GM23338 (cell line): ENCODE measurements at regions not wholly inside any gene's neighbourhood (a gene's known extent, or its start where the extent isn't known, plus 50 kb on each side); places are given as distances from the start of the nearest gene placed in this dataset.

Experiments used
- ATAC-seq: fragments of 200-7000 bp; cut with Tn5 transposase; 3 replicates; pipeline ENCODE4 v1.9.1; 2020
- DNase-seq: peaks from one replicate; pipeline ENCODE4 v3.0.0-alpha.2; 2015; ENCODE audit warnings: low spot score
- H2AFZ ChIP-seq: fragments of 200-600 bp; sonication (generic); 2 replicates; pipeline ENCODE4 v1.8.0; 2016; ENCODE audit warnings: antibody characterized with exemption, mild to moderate bottlenecking, moderate library complexity
- H3F3A ChIP-seq: fragments of 200-600 bp; sonication (generic); replicated peaks from 2 replicates; pipeline ENCODE4 v1.8.0; 2017; ENCODE audit warnings: antibody characterized with exemption, mixed run types, low read depth
- H3K27ac ChIP-seq: fragments of 200-600 bp; sonication (generic); 2 replicates; pipeline ENCODE4 v1.6.1; 2016; ENCODE audit warnings: low read depth
- H3K27me3 ChIP-seq: fragments of 200-600 bp; sonication (generic); 2 replicates; pipeline ENCODE4 v1.8.0; 2016; ENCODE audit warnings: mild to moderate bottlenecking, mixed run types, moderate library complexity; ENCODE audit not compliant: insufficient read depth
- H3K36me3 ChIP-seq: fragments of 200-600 bp; sonication (generic); 2 replicates; pipeline ENCODE4 v1.8.0; 2016; ENCODE audit warnings: mild to moderate bottlenecking; ENCODE audit not compliant: insufficient read depth
- H3K4me1 ChIP-seq: fragments of 200-600 bp; sonication (generic); 2 replicates; pipeline ENCODE4 v1.8.0; 2016; ENCODE audit warnings: mild to moderate bottlenecking, moderate library complexity; ENCODE audit not compliant: insufficient read depth
- H3K4me2 ChIP-seq: fragments of 200-600 bp; sonication (generic); 2 replicates; pipeline ENCODE4 v1.7.1; 2017; ENCODE audit warnings: mixed run types
- H3K4me3 ChIP-seq: fragments of 200-600 bp; sonication (generic); 2 replicates; pipeline ENCODE4 v1.6.1; 2016; ENCODE audit warnings: mixed run types
- H3K79me2 ChIP-seq: fragments of 200-600 bp; sonication (generic); replicated peaks from 2 replicates; pipeline ENCODE4 v1.8.0; 2017; ENCODE audit warnings: mild to moderate bottlenecking; ENCODE audit not compliant: insufficient read depth
- H3K9me2 ChIP-seq: fragments of 200-600 bp; sonication (generic); 2 replicates; pipeline ENCODE4 v1.8.0; 2017; ENCODE audit not compliant: insufficient read depth
- H4K20me1 ChIP-seq: fragments of 200-600 bp; sonication (generic); replicated peaks from 2 replicates; pipeline ENCODE4 v1.8.0; 2017; ENCODE audit warnings: mild to moderate bottlenecking; ENCODE audit not compliant: insufficient read depth
- H3K27ac Mint-ChIP-seq: 2 replicates; pipeline ENCODE4 v1.8.0; 2020; ENCODE audit warnings: inconsistent platforms, mild to moderate bottlenecking, moderate library complexity, mixed read lengths
- H3K27me3 Mint-ChIP-seq: 3 replicates; pipeline ENCODE4 v1.8.0; 2022; ENCODE audit warnings: low read depth, mild to moderate bottlenecking, moderate library complexity, mixed read lengths, inconsistent platforms; ENCODE audit not compliant: insufficient read depth, poor library complexity
- H3K36me3 Mint-ChIP-seq: 3 replicates; pipeline ENCODE4 v1.8.0; 2021; ENCODE audit warnings: low read depth, mild to moderate bottlenecking, inconsistent platforms, moderate library complexity, mixed read lengths
- H3K4me1 Mint-ChIP-seq: 3 replicates; pipeline ENCODE4 v1.8.0; 2020; ENCODE audit warnings: mild to moderate bottlenecking, inconsistent platforms, mixed read lengths
- H3K4me3 Mint-ChIP-seq: 3 replicates; pipeline ENCODE4 v1.8.0; 2021; ENCODE audit warnings: moderate library complexity, mild to moderate bottlenecking, inconsistent platforms, mixed read lengths
- H3K9me3 Mint-ChIP-seq: 3 replicates; pipeline ENCODE4 v1.8.0; 2020; ENCODE audit warnings: moderate library complexity, mild to moderate bottlenecking, inconsistent platforms, mixed read lengths
- ETS1 ChIP-seq: IDR thresholded peaks from 2 replicates; pipeline ENCODE4 v1.6.1; 2016; ENCODE audit warnings: antibody characterized with exemption
- EZH2phosphoT487 ChIP-seq: fragments of 200-600 bp; sonication (generic); IDR thresholded peaks from one replicate; pipeline ENCODE4 v1.8.1; 2018; ENCODE audit warnings: antibody characterized with exemption; ENCODE audit not compliant: unreplicated experiment
- JUNB ChIP-seq: IDR thresholded peaks from one replicate; pipeline ENCODE4 v1.6.1; 2016; ENCODE audit warnings: antibody characterized with exemption; ENCODE audit not compliant: unreplicated experiment
- POLR2AphosphoS5 ChIP-seq: IDR thresholded peaks from 2 replicates; pipeline ENCODE4 v1.6.1; 2016; ENCODE audit warnings: antibody characterized with exemption, low read depth
- ZNF462 ChIP-seq: fragments of 250-450 bp; sonication (Bioruptor Pico); IDR thresholded peaks from 2 replicates; pipeline ENCODE4 v1.5.0; 2020; ENCODE audit warnings: mild to moderate bottlenecking, moderate library complexity

DNA sequence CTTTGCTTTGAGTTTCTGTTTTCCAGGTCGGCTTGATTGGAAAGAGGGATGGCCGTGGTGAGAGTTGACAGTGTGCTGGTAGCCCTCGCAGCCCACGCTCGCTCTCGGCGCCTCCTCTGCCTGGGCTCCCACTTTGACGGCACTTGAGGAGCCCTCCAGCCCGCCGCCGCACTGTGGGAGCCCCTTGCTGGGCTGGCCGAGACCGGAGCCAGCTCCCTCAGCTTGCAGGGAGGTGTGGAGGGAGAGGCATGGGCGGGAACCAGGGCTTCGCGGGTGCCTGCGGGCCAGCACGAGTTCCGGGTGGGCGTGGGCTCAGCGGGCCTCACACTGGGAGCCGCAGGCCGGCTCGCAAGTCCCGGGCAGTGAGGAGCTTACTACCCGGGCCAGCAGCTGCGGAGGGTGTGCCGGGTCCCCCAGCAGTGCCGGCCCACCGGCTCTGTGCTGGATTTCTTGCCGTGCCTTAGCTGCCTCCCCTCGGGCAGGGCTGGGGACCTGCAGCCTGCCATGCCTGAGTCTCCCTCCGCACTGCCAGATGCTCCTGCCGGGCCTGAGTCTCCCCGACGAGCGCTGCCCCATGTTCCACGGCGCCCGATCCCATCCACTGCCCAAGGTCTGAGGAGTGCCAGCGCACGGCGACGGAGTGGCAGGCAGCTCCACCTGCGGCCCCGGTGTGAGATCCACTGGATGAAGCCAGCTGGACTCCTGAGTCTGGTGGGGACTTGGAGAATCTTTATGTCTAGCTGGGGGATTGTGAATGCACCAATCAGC, 166.4 kb upstream of the FAT1 start (continued):
- TF ChIP-seq ZNF462: no peak
- no peak for TF ChIP-seq JUNB
- TF ChIP-seq POLR2AphosphoS5: no peak
- no peak for TF ChIP-seq EZH2phosphoT487

DNA sequence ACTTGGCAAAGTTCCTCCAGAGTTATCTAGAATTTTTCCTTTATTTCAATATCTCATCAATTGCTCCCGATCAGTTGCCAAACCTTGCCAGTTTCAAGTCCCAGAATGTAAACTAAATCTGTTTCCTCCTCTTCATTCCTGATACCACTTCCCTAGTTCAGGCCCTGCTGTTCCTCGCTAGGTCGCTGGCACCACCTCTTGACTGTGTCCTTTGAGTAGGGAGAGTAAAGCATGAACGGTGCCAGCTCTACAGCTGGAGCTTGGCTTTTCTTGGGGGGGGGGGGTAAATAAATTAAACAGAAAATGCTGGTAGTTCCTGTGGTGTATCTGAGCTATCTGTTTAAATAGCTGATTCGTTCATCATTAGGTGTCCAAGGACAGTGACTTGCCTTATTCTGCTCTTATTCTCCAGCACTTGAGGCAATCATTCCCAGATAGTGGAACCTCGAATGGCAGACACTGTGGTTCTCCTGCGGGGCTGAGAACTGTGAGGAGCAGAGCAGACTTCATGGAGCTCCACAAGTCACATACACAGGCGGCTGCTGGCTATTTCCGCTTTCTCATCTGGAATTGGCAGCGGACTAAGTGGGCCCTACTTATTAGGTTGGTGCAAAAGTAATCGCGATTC, 168.3 kb upstream of the FAT1 start:
- H2AFZ ChIP-seq: no peak overlapping the region; the same call in 1 of the 2 replicates
- no peak for DNase-seq
- TF ChIP-seq ZNF462: no peak
- TF ChIP-seq ETS1: no peak

More for the DNA sequence above, 168.3 kb upstream of the FAT1 start:
- Histone ChIP-seq H3K27me3 (no peaks in the 10 kb centered on the region), H3F3A (no peaks in the 10 kb centered on the region), H3K9me2 (no peaks in the 10 kb centered on the region), H3K27ac (no peak overlapping the region), H3K4me3 (no peak overlapping the region), H3K36me3 (no peaks in the 10 kb centered on the region), H3K79me2 (no peaks in the 10 kb centered on the region), H3K4me2 (no peak overlapping the region), H3K4me1 (peaks cover 11% of the 10 kb centered on the region), H4K20me1 (no peaks in the 10 kb centered on the region)
- no peak overlapping the region for H3K27ac Mint-ChIP-seq
- peaks cover 16% of the 10 kb centered on the region for H3K9me3 Mint-ChIP-seq
- ATAC-seq: no peak
- H3K36me3 Mint-ChIP-seq: peaks cover 12% of the 10 kb centered on the region
- H3K4me1 Mint-ChIP-seq: peaks cover 13% of the 10 kb centered on the region
- H3K4me3 Mint-ChIP-seq: no peak overlapping the region
- H3K27me3 Mint-ChIP-seq: peaks cover 3% of the 10 kb centered on the region
